ENCODE measurements at regions not wholly inside any gene's neighbourhood (a gene's known extent, or its start where the extent isn't known, plus 50 kb on each side); places are given as distances from the start of the nearest gene placed in this dataset.

- Histone ChIP-seq H4K20me1 (ENCODE audit: low read length) (no peaks in the 10 kb centered on the region), H3K36me3 (ENCODE audit: low read depth, low read length) (no peaks in the 10 kb centered on the region), H3K9ac (ENCODE audit: low read length) (no peak overlapping the region), H3K4me1 (ENCODE audit: insufficient read depth, low read length) (no peaks in the 10 kb centered on the region), H3F3A (ENCODE audit: low read length, unreplicated experiment) (no peaks in the 10 kb centered on the region), H3K4me3 (ENCODE audit: low read length) (no peak overlapping the region), H3K79me2 (ENCODE audit: low read length) (no peaks in the 10 kb centered on the region), H2AFZ (ENCODE audit: low read length) (no peak overlapping the region), H3K9me2 (replicated peaks; ENCODE audit: low read length) (no peaks in the 10 kb centered on the region), H3K4me2 (ENCODE audit: low read length) (no peak overlapping the region), H3K27ac (ENCODE audit: low read length) (no peak overlapping the region), H3K27me3 (ENCODE audit: low read length) (no peaks in the 10 kb centered on the region), H3K9me3 (ENCODE audit: low read length) (no peaks in the 10 kb centered on the region)
- no peak for ATAC-seq
- ChIA-PET POLR2A (ENCODE audit: unreplicated experiment) (no interaction called here), CTCF (no interaction called here)
- TF ChIP-seq EZH2phosphoT487 (IDR thresholded peaks at IDR 0.05; ENCODE audit: borderline replicate concordance, low read length): no peak
- no peak for TF ChIP-seq EZH2 (IDR thresholded peaks at IDR 0.05; ENCODE audit: low read length, unreplicated experiment)
- no peak for TF ChIP-seq CTCF (conservative IDR thresholded peaks at IDR 0.05; ENCODE audit: low read depth, low read length)
- no peak for DNase-seq
- intact Hi-C loops (cut with micrococcal nuclease): no loop called here
- no TSS peak for BruUV-seq (replicated peaks)
These were observed 90.6 kb downstream of the SKA1 start for GRCh38 chr18:50465211-50466153.

GRCh38 chr18:50466634-50467033, 91.8 kb downstream of the SKA1 start:
- intact Hi-C loops (cut with micrococcal nuclease): no loop called here
- no peak overlapping the region for H3K9ac ChIP-seq (ENCODE audit: low read length)
- no peaks in the 10 kb centered on the region for H3K79me2 ChIP-seq (ENCODE audit: low read length)
- H2AFZ ChIP-seq (ENCODE audit: low read length): no peak overlapping the region
- POLR2A ChIA-PET (ENCODE audit: unreplicated experiment): no interaction called here
- ATAC-seq (no peak), DNase-seq (peak; percentile 3)
- H3K27me3 ChIP-seq (ENCODE audit: low read length): no peaks in the 10 kb centered on the region
- H4K20me1 ChIP-seq (ENCODE audit: low read length): no peaks in the 10 kb centered on the region
- no peaks in the 10 kb centered on the region for H3K4me1 ChIP-seq (ENCODE audit: insufficient read depth, low read length)
- no peaks in the 10 kb centered on the region for H3K9me3 ChIP-seq (ENCODE audit: low read length)
- H3F3A ChIP-seq (ENCODE audit: low read length, unreplicated experiment): no peaks in the 10 kb centered on the region
- no peak overlapping the region for H3K4me3 ChIP-seq (ENCODE audit: low read length)
- H3K36me3 ChIP-seq (ENCODE audit: low read depth, low read length): no peaks in the 10 kb centered on the region
- no TSS peak for BruUV-seq (replicated peaks)
- CTCF ChIA-PET: no interaction called here
- no peak overlapping the region for H3K27ac ChIP-seq (ENCODE audit: low read length)
- TF ChIP-seq CTCF (conservative IDR thresholded peaks at IDR 0.05; ENCODE audit: low read depth, low read length) (no peak), EZH2phosphoT487 (IDR thresholded peaks at IDR 0.05; ENCODE audit: borderline replicate concordance, low read length) (no peak), EZH2 (IDR thresholded peaks at IDR 0.05; ENCODE audit: low read length, unreplicated experiment) (no peak)
- no peak overlapping the region for H3K4me2 ChIP-seq (ENCODE audit: low read length)
- H3K9me2 ChIP-seq (replicated peaks; ENCODE audit: low read length): no peaks in the 10 kb centered on the region

GRCh38 chr18:50468807-50469206, 91.1 kb upstream of the MAPK4 start:
- Histone ChIP-seq H3K9ac (ENCODE audit: low read length) (no peak overlapping the region), H3K27me3 (ENCODE audit: low read length) (no peaks in the 10 kb centered on the region), H3K36me3 (ENCODE audit: low read depth, low read length) (no peaks in the 10 kb centered on the region), H3F3A (ENCODE audit: low read length, unreplicated experiment) (no peaks in the 10 kb centered on the region), H3K4me2 (ENCODE audit: low read length) (no peak overlapping the region), H3K9me2 (replicated peaks; ENCODE audit: low read length) (no peaks in the 10 kb centered on the region), H3K9me3 (ENCODE audit: low read length) (no peaks in the 10 kb centered on the region), H3K4me3 (ENCODE audit: low read length) (no peak overlapping the region), H4K20me1 (ENCODE audit: low read length) (no peaks in the 10 kb centered on the region), H3K4me1 (ENCODE audit: insufficient read depth, low read length) (no peaks in the 10 kb centered on the region), H3K79me2 (ENCODE audit: low read length) (no peaks in the 10 kb centered on the region), H3K27ac (ENCODE audit: low read length) (no peak overlapping the region), H2AFZ (ENCODE audit: low read length) (no peak overlapping the region)
- ChIA-PET CTCF (no interaction called here), POLR2A (ENCODE audit: unreplicated experiment) (no interaction called here)
- TF ChIP-seq CTCF (conservative IDR thresholded peaks at IDR 0.05; ENCODE audit: low read depth, low read length): no peak
- no peak for TF ChIP-seq EZH2phosphoT487 (IDR thresholded peaks at IDR 0.05; ENCODE audit: borderline replicate concordance, low read length)
- TF ChIP-seq EZH2 (IDR thresholded peaks at IDR 0.05; ENCODE audit: low read length, unreplicated experiment): no peak
- ATAC-seq: no peak
- no TSS peak for BruUV-seq (replicated peaks)
- intact Hi-C loops (cut with micrococcal nuclease): no loop called here
- no peak for DNase-seq

All from PC-3 (cell line).